Umbilical cord (tissue), 1 donor: ENCODE measurements at regions not wholly inside any gene's neighbourhood (a gene's known extent, or its start where the extent isn't known, plus 50 kb on each side); places are given as distances from the start of the nearest gene placed in this dataset.
"Not testable (repeated sequence)": the region's sequence is repeated elsewhere in the genome, so short reads cannot be mapped to it uniquely, and the experiment has no call there.

ENCODE experiments used
- DNase-seq: peaks from one replicate; pipeline ENCODE4 v3.0.0-alpha.2; 2015; ENCODE audit warnings: low spot score

GRCh38 chr11:67776852-67777520 lies 102.6 kb upstream of the ALDH3B2 start:
- DNase-seq = no peak

- DNase-seq = not testable (repeated sequence)
These were observed 99.8 kb upstream of the ALDH3B2 start for GRCh38 chr11:67774175-67774574.

- not testable (repeated sequence) for DNase-seq
These were observed 93.7 kb upstream of the ALDH3B2 start for GRCh38 chr11:67768001-67768730.

- not testable (repeated sequence) for DNase-seq
These were observed 86.8 kb upstream of the ALDH3B2 start for GRCh38 chr11:67761211-67761610.

GRCh38 chr11:67759321-67759720 lies 84.9 kb upstream of the ALDH3B2 start:
- not testable (repeated sequence) for DNase-seq

GRCh38 chr11:67758467-67758866 lies 84.0 kb upstream of the ALDH3B2 start:
- DNase-seq = not testable (repeated sequence)

GRCh38 chr11:67758009-67758408 lies 83.6 kb upstream of the ALDH3B2 start:
- DNase-seq = peak; percentile 47

- not testable (repeated sequence) for DNase-seq
These were observed 79.4 kb upstream of the ALDH3B2 start for GRCh38 chr11:67753820-67754219.

- no peak for DNase-seq
These were observed 70.8 kb upstream of the ALDH3B2 start for GRCh38 chr11:67745181-67745726.

GRCh38 chr11:67744231-67744630 lies 69.8 kb upstream of the ALDH3B2 start:
- not testable (repeated sequence) for DNase-seq

- not testable (repeated sequence) for DNase-seq
These were observed 63.8 kb upstream of the ALDH3B2 start for GRCh38 chr11:67738231-67738630.

GRCh38 chr11:67737562-67738080 lies 63.2 kb upstream of the ALDH3B2 start:
- peak; percentile 7 for DNase-seq

- DNase-seq = no peak
These were observed 57.8 kb upstream of the ALDH3B2 start for GRCh38 chr11:67732045-67732787.

GRCh38 chr11:67731583-67731982 lies 57.2 kb upstream of the ALDH3B2 start:
- no peak for DNase-seq

GRCh38 chr11:67728163-67728571 lies 53.7 kb upstream of the ALDH3B2 start:
- DNase-seq = not testable (repeated sequence)

- not testable (repeated sequence) for DNase-seq
These were observed 52.9 kb upstream of the ALDH3B2 start for GRCh38 chr11:67727066-67728040.
